DMS153 (cell line): ENCODE measurements at regions not wholly inside any gene's neighbourhood (a gene's known extent, or its start where the extent isn't known, plus 50 kb on each side); places are given as distances from the start of the nearest gene placed in this dataset.

Source experiments
- DNase-seq: peaks from one replicate; lab custom pipeline; 2025; lab: John Stamatoyannopoulos, UW

DNA sequence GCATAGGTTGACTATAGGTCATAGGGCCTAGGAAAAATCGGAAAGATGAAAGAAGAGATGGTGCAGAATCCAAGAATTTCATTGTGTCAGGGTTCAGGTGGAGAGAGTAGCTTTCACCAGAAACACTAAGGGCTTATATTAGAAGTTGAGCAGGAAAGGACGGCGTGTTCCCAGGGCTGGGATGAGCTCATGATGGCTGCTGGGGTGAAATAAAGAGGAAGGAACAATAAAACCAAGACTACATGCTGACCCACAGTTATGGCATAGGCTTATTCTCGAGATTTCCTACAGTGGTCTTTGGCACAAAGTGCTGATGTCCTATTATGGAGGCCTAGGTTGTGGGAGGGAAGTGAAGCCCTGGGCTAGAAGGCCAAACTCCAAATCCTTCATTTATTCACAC, 195.8 kb downstream of the PTEN start:
- DNase-seq: no peak

DNA sequence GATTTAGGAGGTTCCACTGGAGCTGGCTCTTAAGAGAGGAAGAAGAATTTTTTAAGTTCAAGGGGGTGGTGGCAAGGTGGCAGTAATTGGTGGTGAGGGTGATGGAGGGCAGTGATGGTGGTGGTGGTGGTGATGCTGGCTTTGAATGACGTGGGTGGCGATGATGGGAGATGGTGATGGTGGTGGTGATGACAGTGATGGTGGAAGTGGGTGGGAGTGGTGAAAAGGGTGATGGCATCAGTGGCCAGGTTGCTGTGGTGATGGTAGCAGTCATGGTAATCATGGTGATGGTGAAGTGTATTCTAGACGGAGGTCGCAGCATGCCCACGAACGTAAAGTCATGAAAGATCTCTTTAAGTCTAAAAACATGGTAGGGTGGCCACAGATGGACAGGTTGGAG, 197.3 kb downstream of the PTEN start:
- DNase-seq: no peak

DNA sequence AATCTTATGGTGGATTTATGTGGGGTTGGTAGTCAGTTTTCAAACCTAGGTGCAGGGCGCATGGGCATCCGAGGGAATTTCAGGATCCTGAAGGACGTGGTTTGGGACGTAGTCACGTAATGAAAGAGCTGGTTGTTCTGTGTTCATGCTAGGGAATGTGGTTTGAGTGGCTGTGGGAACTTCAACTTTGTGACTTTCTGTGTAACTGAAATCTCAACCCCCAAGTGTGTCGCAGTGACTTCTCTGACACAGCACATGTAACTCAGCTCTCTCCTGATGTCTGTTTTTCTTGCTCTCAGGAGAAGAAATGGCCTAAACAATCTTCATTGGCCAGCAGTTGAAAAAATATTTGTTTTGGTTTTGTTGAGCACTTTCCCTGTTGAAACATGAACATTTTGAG, 199.0 kb downstream of the PTEN start:
- DNase-seq: no peak

DNA sequence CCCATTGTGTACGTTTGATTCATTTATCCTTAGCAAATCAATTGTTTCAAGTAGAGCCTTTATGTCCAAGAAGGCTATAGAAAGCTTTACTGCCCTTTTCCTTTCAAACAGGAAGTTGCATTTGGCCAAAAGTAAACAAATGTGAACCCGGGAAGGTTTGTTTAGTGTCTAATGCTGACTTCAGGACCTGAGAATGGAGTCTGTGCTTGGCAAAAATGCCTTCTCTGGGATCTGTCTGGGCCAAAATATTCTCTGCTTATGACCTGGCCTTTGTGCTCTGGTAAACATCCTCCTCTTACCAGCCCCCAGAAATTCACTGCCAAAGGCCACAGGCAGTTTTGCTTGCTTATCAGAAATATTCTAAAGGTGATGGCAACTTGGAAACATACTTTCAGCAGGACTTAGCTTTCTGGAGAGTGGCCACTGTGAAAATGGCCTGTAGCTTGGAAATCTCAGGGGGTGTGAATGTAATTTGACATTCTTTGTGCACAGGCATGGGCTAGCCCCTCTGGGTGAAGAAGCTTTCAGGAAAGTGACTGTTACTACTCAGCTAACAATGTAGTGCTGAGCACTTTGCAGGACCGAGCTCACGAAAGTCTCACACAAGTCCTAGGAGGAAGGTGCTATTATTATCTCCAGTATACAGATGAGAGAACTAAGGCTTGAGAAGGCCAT, 199.5 kb downstream of the PTEN start:
- DNase-seq: peak; percentile 50

DNA sequence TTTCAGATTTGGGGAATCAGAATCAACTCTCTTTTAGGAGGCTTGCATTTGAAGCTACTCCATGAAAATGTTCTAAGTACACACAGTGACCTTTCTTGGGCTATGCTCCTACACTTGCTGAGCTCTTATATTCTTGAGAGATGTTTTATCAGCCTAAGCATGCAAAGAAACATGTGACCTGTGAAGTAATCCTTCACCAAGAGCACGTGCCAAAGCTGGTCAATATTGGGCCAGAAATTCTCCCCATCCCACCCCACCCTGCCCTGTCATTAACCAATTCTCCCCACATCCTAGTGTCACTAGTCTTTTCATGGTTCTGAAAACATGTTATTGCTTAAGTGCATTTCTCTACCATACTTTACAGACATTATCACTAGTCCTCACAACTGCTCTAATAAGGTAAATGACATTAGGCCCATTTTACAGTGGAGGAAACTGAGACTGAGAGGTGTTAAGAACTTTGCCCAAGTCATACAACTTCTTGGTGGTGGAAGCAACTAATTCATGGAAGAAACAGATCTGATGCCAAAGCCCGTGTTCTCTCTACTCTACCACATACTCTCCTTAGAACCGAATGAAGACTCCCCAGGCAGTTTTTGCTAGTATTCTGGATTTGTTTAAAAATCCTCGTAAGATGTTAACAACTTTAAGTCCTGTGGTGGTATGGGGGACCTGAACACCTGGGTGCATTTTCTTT, 200.6 kb downstream of the PTEN start:
- no peak for DNase-seq

DNA sequence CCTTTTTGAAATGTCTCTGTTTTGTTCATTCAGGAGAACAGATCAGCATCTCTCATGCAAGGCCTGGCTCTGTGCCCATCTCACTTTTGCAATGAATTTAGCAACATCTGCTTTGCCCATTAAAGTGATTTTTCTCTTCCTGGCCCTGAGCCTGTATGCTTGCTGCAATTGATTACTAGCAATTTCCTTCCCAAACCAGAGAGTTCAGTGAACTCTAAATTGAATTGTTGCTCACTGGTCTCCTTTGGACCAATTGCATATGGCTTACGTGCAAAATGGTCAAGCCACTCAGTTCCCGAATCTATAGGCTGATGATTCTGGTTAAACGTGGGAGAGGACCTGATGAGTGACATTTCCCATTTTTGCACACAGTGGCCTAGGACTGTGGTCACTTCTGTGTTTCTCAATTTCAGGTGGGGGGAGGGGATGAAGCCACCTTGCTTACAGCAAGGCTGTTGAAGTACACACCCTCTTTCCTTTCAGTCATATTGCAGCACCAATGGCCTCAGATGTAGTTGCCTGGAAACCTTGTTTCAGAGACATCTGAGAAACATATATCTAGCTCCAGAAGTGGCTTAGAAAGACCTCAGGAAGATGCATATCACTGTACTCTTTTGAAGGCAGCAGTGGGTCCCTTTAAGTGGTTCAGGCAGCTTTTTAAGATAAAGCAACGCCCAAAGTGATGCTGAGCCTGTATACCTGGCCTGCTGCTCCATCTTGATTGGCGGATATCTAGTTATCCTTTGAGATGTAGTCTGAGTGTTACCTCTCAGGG, 201.4 kb downstream of the PTEN start:
- no peak for DNase-seq

DNA sequence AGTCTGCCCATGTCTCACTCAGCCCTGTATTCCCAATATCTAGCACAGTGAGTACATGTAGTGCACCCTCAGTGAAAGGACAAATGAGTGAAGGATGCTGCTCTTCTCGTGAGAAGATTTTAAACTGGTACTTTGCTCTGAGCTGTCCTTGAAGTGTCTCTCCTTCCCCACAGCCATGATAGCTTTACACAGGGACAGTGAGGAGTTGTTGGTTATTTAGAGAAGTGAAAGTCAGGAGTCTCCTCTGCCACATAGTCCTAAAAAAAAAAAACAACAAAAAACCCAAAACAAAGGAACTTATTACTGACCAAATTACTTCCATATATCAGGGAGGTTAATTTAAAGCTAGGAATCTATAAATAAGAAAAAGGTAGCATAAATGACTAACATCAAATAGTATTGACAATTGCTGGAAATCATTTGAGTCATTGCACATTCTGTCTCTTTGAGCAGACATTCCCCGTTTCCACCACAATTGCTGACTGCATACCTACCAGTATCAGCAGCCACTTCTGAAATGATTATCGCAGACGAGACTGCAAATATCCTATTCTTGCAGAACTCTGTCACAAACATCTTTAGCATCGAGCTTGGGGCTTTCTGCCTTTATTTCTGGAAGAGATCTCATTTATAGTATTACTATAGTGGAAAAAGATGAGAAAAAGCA, 202.1 kb downstream of the PTEN start:
- no peak for DNase-seq

DNA sequence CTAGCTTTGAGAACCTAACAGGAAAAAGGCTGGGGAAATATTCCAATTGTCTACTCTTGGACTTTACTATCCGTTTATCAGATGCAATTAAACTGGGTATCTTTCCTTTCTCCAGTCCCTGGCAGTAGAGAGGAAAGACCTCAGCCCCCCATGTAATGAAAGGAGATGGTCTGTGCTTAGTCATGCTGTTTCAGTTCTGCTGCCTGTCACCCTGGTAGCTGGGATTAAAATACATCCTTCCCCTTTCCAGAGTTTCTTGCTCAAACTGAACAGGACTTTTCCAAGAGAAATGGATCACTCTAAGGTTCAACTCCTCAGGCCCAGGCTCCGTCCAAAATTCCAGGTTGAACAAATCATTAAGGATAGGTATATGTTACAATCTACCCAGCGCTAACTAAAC, 202.9 kb downstream of the PTEN start:
- no peak for DNase-seq

DNA sequence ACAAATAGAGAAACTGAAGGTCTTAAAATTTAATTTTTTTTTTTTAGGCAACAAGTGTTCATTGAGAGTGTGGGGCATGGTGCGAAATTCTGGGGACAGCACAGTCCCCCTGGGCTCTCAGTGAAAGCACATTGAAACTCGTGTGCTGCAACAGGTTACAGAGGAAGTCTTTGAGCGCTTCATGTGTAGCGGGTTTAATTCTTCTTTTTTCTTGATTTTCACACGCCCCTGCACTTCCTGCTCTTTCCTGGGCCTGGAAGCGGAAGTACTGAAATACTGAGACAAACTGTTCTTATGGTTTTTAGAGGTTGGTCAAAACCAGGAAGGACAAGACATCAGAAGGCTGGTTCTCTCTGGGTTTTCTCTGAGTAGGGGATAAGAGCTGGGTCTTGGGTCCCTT, 203.5 kb downstream of the PTEN start:
- no peak for DNase-seq

DNA sequence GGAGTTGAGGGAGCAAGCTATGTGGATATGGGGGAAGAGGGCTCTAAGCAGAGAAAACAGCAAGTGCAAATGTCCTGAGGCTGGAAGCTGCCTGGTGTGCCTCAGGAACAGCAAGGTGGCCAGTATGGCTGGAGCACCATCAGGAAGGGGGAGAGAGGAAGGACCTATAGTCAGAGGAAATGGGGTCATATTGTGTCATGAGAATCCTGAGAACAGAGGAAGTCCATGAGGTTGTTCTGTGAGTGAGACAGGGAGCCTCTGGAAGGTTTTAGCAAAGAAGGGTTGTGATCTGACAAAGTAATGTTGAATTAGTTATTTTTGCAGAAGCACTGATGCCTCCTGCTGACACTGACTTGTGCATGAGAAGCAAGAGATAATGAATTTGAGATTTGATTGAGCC, 204.3 kb downstream of the PTEN start:
- no peak for DNase-seq

DNA sequence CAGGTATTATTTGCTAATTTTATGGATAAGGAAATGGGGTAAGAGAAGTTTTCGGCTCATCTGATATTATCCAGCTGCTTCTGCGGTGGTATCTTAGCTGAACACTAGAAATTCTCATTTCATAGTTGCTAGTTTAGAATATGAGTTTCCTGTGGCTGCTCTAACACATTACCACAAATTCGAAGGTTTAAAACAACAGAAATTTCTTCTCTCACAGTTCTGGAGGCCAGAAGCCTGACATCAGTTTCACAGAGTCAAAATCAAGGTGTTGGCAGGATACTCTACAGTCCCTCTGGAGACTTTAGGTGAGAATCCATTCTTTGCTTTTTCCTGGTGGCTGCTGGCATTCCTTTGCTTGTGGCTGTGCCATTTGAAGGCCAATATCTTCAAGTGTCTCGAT, 205.9 kb downstream of the PTEN start:
- no peak for DNase-seq

DNA sequence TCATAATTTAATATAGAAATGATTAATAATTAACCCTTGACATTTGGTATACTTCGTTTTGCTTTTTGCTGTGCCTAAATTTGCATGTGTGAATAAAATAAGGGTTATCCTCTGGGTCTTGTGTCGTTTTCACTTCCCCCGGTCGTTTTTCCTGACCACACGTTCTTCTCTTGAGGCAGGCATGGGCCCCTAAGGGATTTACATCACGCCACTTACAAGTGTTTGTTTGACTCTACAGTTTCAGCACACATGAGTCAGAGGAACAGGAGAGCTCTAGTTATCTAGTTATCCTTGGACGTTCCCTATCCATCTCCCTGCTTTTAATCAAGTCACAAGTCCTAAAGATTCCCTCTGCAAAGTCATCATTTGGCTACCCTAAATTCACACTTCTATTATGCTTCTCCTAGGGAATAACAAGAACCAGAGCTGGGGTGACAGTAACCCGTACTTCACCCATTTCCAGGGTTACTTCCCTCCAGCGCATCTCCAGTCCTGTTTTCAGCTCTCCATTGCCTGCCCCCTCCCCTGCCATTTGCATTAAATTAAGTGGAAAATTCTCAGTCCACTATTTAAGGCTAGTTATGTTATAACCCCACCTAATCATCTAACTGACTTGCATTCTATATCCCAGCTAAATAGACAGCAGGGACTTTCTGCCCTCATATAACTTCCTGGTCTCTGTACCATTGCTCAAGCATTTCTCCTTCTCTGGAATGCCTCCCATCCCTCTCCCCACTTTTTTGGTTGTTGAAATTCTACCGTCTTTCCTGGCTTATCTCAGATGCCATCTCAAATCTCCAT, 206.9 kb downstream of the PTEN start:
- DNase-seq: peak; percentile 17

DNA sequence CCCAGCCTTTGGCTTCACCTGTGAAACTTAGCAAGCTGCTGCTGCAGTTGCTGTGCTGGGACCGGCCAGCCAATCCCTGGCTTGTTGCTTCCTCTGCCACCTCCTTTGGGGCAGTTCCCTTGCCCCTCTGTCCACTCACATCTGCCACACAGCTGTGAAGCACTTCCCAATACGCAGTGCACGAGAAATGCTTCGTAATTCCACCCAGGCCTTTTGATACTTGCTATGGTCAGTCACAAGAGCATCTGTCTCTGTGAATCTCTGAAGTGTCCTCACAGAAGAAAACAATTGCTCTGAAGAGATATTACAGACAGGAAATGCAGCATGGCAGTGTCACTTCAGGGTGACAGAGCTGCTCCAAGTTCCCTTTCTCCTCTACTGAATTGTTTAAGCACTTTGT, 208.5 kb downstream of the PTEN start:
- DNase-seq: no peak

DNA sequence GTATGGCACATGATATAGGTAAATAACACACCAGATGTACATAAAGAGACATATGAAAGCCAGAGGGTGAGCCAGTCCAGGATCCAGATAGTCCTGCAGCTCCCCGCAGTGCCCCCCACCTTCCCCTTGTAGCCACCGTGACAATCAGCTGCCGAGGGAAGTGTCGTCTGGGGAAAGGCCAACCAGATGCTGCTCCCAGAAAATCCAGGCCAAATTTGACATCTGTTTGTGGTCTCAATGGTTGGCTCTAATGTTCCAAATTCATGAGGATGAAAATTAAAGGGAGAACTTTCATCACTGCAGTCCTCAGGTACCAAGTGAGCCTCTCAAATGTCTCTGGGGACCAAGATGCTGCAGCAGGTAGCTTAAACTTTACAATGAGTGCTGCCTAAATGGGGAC, 210.3 kb downstream of the PTEN start:
- no peak for DNase-seq

DNA sequence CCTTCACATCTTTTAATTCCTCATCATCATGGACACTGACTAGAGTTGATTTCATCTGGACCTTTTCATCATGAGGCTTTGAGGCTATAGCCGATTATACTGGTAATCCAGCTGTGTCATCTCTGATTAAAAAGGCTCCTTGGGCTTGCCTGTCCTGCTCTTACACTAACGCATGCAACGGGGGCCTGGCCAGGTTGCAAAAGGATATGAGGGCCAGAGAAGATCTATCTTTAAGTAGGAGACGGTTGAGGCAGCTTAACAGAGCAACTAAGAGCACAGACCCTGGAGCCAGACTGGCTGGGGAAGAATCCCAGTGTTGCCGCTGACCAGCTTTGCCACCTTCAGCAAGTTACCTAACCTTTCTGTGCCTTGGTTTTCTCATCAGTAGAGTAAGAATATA, 211.5 kb downstream of the PTEN start:
- DNase-seq: no peak

DNA sequence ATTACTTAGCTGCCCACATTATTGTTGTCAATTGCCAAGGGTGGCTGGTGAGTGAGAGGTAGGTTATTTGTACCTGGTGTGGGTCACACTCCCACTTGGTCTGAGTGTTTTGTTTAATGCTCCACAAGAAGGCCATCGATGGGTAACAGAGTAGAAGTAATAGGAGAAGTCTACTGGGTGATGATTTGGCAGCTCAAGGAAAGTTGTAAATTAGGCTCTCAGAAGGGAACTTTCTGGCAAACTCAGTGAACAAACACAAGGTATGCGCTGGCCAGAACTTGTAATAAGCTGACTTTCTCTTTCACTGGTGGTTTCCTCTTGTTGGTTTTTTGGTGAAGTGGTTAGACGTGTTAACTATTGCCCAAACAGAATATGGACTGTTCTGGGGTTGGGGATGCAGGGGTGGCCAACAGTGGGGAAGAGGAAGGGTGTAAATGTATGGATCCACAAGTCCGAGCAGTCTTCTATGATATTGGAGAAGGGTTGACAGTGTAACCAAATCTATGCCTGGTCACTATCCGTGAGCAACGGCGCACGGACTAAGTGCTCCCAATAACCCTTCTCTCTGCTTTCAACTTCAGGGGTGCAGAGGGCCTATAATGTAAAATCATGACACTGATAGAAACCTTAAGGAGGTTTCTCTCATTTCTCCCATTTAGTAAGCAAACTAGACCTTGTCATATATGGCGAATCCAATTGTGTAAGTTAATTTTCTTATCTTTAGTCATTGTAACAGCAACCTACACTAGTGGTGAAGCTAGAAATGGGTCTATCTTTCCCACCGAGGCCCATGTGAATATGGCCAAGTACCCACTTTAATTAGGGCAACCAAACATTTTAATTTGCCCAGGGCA, 212.8 kb downstream of the PTEN start:
- DNase-seq: no peak

DNA sequence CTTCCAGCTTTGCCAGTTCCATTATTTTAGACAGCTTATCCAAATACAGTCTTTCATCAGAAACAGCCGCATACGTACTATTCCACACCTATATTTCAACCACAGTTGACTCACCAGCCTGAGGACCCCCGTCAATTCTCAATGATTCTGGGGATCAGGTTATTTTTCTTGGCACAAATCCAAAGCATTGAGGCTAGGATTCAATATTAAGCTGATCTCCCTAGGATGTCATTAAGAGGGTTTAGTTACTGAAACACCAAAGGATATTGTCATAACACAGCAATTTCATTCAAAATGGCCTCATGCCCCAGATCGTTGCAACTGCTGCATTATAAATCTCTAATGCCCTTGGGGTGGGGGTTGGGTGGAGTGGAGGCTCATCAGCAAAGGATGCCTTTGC, 214.6 kb downstream of the PTEN start:
- DNase-seq: no peak

DNA sequence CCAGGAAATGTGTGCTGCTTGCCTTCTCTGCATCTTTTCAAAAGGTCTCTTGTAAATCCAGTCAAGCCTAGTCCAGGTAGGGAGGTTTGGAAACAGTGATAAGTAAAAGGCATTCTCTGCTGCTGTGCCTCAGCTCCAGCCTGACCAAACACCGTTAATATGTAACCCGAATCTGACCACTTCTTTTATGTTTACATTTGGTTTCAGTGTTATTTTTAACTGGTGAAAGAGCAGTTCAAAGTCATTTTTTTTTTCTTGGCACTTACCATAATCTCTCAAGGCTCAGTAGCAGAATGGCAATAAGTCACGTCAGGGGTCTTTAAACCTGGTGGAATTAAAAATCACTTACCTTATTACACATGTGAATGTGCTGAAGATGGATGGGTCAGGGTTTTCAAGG, 216.8 kb downstream of the PTEN start:
- peak; percentile 23 for DNase-seq

DNA sequence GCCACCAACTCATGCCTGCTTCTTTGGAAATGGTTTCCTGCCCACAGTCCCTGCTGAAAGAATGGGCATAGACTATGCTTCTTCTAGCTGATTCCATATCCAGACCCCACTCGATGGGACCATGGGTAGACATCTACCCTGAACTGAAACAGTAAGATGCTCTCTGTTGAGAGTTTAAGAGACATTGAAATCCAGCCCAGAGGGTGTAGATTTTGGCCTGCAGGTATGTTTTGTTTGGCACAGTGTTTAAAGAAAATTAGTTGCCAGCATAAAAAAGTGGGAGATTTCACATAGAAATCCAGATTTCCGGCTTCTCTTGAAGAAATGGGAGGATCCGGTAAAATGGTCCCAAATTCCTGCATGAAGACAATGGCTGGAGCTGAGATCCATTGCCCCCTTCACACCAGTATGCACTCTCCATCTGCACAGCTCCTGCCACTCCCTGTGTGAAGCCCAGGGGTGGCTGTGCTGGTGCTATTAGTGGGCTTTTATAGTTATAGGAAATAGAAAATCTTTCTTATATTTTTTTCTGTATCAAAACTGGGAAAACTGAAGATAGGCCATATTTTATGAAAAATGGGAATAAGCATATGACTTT, 218.1 kb downstream of the PTEN start:
- no peak for DNase-seq

DNA sequence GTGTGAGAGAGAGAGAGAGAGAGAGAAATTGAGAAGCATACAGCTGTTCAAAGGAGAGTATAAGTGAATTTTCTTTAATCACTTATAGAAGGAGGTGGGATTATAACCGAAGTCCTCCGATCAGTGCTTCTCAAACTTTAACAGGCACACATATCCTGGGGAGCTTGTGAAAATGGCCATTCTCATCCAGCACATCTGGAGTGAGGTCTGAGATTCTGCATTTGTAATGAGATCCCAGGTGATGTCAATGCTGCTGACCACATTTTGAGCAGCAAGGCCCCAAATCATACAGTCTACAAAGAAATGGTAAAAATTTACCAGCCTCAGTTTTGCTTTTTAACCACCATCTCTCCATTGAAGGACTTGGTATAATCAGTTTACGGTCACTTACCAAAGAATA, 219.0 kb downstream of the PTEN start:
- DNase-seq: no peak
